ENCODE measurements at regions not wholly inside any gene's neighbourhood (a gene's known extent, or its start where the extent isn't known, plus 50 kb on each side); places are given as distances from the start of the nearest gene placed in this dataset.

- TF ChIP-seq CTCF (IDR thresholded peaks at IDR 0.05; ENCODE audit: low read length) (no peak), EZH2 (IDR thresholded peaks at IDR 0.05; ENCODE audit: borderline replicate concordance, low read length) (no peak)
Observed at GRCh38 chr9:89774858-89775370, 170.1 kb downstream of the GADD45G start.

Data from OCI-LY1 (cell line).